Astrocyte (in vitro differentiated cells and primary cell): ENCODE measurements at regions not wholly inside any gene's neighbourhood (a gene's known extent, or its start where the extent isn't known, plus 50 kb on each side); places are given as distances from the start of the nearest gene placed in this dataset.

ENCODE experiments used
- CTCF ChIP-seq: IDR thresholded peaks from 2 replicates; pipeline ENCODE4 v1.5.1; 2011; ENCODE audit warnings: low read depth, mild to moderate bottlenecking, inconsistent platforms, low read length, moderate library complexity; ENCODE audit not compliant: insufficient read depth
- EZH2 ChIP-seq: IDR thresholded peaks from 2 replicates; pipeline ENCODE4 v1.6.1; 2012; ENCODE audit warnings: mild to moderate bottlenecking, low read length, inconsistent platforms; ENCODE audit not compliant: insufficient read depth

GRCh38 chr14:83706231-83706954 lies 1823.6 kb upstream of the FLRT2 start:
- TF ChIP-seq EZH2: no peak
- no peak for TF ChIP-seq CTCF
